HG03280 (cell line): ENCODE measurements at regions not wholly inside any gene's neighbourhood (a gene's known extent, or its start where the extent isn't known, plus 50 kb on each side); places are given as distances from the start of the nearest gene placed in this dataset.

Experiments
- ATAC-seq: cut with Tn5 transposase; IDR thresholded peaks from one replicate; pipeline ENCODE4 v1.9.1; 2021; ENCODE audit warnings: mild to moderate bottlenecking, moderate library complexity; ENCODE audit not compliant: unreplicated experiment

DNA sequence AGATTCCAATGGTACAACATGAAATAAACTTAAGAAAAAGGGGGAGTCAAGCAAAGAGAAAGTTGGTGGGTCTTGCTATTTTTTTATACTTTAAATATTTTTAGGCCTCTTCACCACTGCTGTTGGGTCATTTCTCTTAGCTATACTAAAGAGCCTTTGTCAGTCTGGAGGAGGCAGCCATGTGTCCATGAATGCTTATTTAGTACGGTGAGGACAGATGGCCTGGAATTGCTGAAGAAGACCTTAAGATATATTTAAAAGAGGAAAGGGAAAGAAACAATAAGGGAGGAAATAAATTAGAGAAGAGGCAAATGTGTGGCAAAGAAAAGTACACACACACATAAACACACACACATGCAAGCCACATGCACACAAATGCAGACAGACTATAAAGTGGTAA, 560.5 kb upstream of the MEF2C start:
- no peak for ATAC-seq

DNA sequence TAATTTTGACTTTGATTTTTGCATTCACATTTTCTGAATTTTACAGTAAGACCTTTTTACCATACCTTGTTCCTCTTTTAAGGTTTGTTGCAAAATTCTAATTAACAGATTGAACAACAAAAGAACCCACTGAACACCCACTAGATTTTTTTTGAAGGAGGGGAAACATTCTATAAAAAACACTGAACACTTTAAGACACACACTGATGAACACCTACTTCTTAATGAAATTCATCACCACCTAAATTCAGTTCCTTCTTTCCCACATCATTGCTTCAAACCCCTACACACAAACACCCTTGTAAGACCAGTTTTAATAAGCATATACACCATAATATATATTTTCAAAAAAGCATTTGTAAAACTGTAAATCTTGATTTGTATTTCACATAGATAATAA, 559.0 kb upstream of the MEF2C start:
- no peak for ATAC-seq

DNA sequence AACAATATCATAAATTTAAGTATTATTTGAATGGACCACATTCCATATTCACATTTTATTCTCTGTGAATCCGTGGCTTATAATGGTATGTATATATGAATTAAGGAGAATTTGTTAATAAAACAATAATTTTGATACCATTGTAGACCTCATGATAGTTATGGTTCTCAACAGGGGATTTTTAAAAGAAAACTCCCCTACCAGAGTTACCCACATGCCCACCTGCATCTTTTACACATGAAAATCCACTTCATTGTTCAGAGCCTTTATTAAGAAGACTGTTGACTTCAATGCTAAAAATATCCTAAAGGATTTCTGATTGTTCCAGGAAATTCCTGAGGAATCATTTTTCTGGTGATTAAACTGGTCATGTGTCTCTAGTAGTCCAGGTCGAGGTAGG, 557.7 kb upstream of the MEF2C start:
- ATAC-seq = no peak

DNA sequence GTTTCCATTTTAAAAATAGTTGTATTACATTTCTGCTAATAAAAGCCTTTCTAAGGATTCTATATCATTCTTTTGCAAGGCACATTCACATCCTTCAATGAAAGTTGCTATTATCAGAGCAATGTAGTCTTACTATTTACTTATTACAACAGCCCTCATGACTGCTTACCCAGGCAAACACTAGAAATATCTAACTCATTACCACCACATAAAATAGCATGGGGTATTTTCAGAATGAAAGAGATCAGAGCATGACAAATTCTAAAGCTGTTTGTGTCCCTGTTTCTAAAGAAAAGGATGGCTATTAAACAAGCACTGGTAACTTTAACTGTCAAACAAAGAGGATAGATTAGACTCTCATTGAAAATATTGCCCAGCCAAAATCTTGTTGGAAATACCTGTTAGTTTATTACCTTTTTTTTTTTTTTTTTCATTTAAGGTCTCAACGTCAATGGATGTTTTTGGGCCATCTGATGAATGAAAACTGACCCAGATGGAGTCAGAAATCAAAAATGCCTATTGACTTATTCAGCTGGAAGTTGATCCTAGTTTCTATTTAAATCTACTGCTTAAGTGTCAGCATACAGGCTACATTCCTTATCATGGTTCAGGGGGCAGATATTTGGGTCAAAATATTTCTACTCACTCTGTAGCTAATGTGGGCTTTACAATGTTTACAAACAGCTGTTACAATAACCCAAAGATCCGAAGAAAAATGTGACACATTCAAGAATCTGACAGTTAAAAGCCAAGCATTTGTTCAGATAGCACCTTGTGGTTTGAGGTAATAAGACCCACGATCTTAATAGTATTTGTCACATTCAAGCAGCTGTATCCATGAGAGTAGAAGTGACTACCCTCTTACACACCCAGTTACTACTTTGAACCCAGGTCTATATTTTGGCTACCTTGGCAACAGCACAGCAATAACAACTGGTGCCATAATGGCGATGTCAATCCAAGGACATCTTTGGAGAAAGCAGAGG, 554.8 kb upstream of the MEF2C start:
- no peak for ATAC-seq

DNA sequence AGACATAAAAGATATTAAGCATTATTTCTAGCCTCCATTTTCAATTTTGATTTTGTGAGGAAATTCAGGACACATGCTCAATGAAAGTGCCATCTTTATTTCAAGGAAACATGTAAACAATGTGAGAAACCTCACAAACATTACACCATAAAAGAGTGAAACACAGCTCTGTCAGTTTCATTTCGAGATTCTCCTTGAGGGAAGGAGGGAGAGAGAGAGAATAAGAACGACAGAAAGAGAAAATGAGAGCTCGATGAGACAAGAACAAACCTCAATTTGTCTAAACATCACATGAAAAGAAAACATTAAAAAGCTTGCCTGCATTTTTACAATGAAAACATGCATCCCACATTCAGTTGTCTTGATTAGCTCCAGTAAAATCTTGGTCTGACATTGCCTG, 553.5 kb upstream of the MEF2C start:
- ATAC-seq = no peak

DNA sequence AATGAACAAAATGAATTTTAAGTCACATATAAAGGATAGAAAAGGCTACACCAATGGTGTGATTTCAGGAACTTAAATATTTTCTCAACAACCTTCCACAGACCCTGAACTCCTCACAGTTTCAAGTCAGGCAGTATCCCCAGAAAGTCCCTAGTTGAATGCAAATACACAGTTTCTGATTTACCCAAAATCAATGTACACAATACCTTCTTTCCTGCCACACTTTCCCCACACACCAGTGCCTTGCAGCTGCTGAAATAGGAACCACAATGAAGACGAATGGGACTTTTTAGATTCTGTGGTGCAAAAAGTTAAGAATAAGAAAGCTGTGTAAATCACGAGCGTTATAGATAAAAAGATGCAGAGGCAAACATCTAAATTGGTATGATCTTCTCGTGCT, 552.4 kb upstream of the MEF2C start:
- peak; percentile 68 for ATAC-seq

DNA sequence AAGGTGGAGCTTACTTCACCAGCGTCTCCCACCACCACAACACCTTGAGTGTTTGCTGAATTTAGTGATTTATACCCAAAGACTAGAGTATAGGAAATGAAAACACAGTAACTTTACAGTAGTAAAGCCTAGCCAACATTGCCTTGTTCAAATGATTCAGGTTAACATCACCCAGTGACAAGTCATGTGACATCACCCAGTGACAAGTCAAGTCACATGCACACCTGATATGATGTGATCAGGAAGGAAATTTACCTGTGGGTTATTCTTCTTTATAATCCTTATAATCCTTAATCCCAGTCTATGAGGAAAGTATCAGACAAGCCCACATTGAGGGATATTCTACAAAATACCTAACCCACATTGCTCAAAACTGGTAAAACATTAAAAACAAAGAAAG, 545.6 kb upstream of the MEF2C start:
- ATAC-seq = no peak

DNA sequence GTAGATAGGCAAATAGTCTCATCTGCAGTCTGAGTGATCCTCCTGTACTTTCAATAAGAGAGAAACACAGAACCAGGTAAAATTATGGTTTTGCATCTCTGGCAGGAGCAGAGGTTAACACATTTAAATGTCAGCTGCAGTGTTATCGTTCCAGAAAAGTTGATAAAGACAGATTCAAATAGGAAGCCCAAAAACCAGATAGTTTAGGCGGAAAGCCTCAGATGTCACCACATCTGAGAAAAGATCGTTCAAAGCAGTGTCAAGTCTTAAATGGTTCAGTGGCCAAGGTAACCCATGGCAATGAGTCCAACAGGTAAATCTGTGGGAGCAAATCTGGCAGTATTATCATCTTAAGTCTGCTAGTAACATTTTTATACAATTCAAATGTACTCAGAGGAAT, 542.1 kb upstream of the MEF2C start:
- no peak for ATAC-seq

DNA sequence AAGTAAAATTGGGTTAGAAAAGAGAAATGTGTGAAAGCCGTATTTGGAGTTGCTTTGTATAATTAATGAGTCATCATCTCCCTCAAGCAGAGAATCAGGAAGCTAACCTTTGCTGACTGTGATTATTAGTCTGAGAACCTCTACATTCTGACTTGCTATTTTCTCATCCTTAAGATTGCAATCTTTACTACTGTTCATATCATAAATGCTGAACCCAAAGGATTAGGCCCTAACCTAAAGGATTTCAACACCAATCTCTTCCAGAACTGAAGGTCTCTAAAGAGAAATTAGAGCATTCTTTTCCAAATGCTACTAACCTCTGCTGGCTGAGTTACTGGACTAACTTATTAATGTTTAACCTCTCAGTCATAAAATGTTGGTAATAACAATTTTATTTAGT, 538.1 kb upstream of the MEF2C start:
- ATAC-seq = no peak

DNA sequence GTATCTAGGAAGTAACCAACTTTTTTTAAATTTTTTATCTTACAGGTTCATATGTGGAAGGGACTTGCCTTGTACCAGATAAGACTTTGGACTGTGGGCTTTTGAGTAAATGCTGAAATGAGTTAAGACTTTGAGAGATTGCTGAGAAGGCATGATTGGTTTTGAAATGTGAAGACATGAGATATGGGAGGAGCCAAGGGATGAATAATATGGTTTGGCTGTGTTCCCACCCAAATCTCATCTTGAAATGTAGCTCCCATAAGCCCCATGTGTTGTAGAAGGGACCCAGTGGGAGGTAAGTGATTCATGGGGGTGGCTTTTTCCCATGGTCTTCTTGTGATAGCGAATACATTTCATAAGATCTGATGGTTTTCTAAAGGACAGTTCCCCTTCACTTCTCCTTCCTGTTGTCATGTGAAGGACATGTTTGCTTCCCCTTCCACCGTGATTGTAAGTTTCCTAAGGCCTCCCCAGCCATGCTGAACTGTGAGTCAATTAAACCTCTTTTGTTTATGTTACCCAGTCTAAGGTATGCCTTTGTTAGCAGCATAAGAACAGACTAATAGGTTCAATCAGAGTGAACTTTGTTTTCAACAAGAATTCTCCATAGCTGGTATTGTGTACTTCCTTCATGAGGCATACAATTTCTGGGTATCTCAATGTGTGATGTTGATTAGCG, 535.6 kb upstream of the MEF2C start:
- ATAC-seq = no peak

DNA sequence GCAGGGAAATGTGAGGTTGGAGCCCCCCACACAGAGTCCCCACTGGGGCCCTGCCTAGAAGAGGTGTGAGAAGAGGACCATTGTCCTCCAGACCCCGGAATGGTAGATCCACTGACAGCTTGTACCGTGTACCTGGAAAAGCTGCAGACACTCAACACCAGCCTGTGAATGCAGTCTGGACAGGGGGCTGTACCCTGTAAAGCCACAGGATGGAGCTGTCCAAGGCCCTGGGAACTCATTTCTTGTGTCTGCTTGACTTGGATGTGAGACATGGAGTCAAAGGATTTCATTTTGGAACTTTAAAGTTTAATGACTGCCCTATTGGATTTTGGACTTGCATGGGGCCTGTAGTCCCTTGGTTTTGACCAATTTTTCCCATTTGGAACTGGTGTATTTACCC, 535.0 kb upstream of the MEF2C start:
- no peak for ATAC-seq

DNA sequence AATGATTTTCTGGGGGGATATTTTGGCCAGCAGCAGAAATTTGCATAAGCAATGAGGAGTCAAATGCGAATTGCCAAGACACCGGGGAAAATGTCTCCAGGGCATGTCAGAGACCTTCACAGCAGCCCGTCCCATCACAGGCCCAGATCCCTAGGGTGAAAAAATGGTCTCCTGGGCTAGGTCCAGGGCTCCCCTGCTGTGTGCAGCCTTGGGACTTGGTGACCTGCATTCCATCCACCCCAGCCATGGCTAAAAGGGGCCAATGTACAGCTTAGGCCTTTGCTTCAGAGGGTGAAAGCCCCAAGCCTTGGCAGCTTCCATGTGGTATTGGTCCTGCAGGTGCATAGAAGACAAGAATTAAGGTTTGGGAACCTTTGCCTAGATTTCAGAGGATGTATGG, 534.5 kb upstream of the MEF2C start:
- ATAC-seq = no peak

DNA sequence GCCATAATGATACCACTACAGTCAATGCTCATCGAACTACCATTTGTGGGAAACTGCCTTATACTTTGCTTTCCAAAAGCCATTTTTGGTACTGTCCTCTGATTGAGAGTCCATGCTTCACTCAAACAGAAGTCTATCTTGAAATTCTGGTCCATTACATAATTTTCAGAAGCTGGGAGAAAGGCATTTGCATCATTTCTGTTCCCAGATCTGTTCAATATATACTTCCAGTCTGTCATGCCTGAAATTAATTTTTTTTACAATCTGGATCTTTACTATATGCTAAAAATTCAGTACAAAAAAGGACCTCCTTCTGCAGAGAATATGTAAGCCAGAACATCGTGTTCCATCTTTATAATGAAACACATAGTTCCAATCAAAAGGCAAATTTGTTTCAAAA, 528.9 kb upstream of the MEF2C start:
- no peak for ATAC-seq

DNA sequence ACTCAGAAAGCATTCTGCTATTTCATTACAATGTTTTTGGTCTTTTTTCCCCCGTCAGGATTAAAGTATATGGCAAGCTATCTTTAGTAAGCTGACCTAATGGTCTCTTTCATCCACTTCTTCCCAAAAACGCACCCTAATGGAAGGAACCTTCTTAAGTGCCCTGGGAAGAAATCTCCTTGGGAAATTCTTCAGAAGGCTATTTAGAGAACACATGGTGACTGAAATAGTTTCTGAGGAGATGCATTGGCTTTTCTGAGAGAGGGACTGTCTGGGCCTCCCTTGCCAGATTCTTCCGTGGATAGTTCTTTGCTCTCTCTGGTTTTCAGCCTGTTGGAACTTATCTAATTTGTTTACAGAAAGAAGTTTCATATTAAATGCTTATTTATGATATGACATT, 524.1 kb upstream of the MEF2C start:
- no peak for ATAC-seq

DNA sequence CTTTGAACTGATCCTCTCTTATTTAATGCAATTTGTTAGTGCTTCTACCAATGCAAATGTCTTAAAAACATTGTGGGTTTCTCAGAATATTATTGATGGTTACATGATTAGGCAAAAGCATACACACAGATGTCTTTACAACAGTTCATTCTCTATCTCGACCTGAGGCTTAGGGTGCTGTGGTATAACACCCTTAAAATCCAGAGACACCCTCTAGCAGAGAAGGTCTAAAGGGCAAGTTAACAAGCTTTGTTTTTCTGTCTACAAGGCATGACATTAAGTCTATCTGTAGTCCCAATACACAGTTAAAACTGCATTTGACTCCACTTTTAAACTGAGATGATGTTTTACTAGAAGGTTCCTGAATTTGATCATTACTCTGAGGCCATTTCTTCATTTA, 518.7 kb upstream of the MEF2C start:
- no peak for ATAC-seq

DNA sequence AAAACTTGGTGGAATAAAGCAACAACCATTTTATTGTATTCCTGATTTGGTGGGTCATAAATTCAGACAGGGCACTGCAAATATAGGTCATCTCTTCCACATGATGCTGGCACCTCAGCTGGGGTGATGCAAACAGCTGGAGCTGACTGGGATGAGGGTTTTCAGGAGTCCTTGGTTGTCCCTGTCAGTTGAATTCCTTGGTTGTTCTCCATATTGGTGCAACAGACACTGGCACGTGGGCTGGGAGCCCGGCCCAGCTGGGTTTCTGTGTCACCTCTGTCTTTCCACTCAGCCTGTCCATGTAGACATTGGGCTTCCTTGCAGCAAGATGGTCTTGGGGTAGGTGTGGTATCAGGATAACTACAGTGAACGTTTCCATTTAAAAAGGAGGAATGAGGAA, 518.0 kb upstream of the MEF2C start:
- ATAC-seq = no peak

DNA sequence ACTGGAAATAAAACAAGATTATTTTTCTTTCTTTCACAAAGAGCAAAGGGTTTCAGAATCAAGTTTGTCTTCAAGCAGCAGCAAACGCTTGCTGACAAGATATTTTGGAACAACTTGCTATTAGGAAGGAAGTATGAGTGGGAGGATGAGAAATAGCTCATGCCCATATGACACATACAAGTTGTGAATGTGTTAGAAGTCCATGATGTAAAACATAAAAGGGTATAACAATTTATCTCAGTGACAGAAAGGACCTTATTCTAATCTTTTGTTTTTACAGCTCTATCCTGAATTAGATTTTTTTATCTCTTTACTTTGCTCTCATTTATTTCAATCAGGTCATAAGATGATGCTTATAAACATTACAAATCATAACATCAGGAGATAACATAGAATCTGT, 516.6 kb upstream of the MEF2C start:
- no peak for ATAC-seq

DNA sequence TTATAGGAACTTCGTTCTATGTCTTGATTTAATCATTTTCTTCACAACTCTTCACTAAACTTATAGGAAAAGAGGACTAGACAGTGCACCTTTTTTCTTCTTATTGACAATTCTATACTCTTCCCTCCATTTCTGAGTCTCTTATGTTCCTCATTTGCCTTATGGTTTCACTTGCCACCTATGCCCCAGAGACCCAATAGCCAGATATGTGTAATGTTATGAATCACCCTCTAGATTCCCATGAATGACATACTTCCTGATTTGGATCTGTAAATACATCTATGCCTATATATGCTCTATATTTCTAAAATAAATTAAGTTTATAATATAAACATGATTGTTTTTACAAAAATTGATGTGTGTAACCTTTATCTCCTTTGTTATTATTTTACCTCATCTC, 514.1 kb upstream of the MEF2C start:
- ATAC-seq = no peak

DNA sequence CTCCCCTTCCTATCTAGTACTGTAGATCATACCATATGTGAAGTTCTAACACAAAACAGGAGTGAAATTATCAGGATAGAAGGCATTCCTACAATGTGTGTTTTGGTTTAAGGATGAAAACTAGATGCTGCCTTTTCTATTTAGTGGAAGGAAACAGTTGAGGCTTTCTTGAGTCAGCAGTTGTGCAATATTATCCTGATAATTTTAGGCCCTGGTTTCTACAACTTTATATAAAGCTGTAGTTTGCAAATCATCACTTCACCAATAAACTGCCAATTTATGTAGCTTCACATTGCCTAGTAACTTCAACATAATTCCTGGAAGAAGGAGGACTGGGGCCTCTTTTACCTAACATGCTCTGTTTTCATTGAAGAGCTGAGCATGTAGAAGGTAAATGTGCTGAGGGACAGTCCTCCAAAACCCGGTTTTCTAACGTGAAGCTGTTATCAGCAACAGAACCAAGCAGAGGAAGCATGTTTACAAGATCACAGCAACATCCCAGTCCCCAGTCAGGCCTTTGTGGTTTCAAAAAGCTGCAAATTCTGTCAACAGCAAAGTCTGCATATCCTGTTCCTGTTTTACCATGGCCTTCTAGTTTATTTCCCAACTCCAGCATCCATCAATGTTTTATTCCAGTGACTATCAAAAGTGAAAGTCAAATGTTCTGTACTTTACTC, 513.4 kb upstream of the MEF2C start:
- no peak for ATAC-seq

DNA sequence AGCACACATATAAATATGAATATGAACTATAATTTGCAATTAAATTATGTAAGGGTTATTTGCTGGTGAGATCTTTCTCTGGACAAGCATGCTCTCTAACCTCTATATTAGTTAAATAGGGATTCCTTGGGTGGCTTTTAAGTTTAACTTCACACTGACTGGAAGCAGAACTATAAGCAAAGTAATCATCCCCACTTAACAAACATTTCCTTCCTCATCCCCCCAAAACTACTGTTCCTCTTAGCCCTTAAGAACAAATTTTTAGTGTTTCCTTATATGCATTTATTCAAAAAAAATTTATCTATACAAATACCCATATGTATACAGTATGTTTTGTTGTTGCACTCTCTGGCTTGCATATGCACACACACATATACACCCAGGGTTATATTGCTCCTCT, 512.1 kb upstream of the MEF2C start:
- ATAC-seq = no peak

DNA sequence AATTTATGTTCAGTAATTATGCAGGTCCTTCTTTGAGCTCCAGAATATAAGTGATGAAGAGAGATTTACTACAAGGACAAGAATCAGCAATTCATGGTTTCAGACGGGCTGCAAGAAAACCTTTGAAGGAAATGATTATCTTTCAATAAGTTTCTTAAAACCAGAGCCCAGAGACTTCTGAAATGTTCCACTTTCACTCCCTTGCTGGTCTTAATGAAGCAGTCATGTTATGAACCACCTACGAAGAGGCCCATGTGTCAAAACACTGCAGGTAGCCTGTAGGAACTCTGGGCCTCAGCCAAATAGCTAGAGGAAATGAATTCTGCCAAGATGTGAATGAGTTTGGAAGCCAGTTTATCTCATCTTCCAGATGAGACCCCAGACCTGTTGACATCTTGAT, 505.9 kb upstream of the MEF2C start:
- no peak for ATAC-seq

DNA sequence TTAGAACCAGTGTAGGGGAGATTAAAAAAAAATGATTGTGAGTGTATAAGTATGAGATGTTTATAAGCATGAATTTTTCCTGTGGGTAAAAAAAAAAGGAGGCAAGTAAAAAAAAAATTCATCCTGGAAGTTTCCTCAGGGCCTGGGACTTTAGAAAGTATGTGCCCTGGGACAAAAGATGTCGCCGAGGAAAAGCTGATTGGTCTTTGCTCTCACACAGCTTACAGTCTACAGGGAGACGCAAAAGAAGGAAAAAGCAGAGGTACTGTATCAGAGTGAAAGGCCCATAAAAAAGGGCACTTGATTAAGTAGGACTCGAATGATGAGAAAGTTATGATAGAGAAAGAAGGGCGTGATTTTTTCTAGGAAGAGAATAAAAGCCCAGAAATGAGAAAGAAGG, 501.4 kb upstream of the MEF2C start:
- no peak for ATAC-seq
